GM12878 (cell line): ENCODE measurements at regions not wholly inside any gene's neighbourhood (a gene's known extent, or its start where the extent isn't known, plus 50 kb on each side); places are given as distances from the start of the nearest gene placed in this dataset.
A peak's percentile ranks its signal among the peaks of the same experiment; 100 is the strongest.

Source experiments
- BACH1 ChIP-seq: fragments of 450-650 bp; IDR thresholded peaks from 2 replicates; pipeline ENCODE4 v1.6.1; 2017; ENCODE audit warnings: mild to moderate bottlenecking, borderline replicate concordance
- CBX3 ChIP-seq: fragments of 200-600 bp; sonication (generic); IDR thresholded peaks from 2 replicates; pipeline ENCODE4 v1.6.1; 2016; ENCODE audit warnings: low read depth, borderline replicate concordance
- CREB1 ChIP-seq: IDR thresholded peaks from 2 replicates; pipeline ENCODE4 v1.6.1; 2012; ENCODE audit warnings: low read depth, mild to moderate bottlenecking, inconsistent platforms
- DPF2 ChIP-seq: fragments of 450-650 bp; IDR thresholded peaks from 2 replicates; pipeline ENCODE4 v1.6.1; 2017; ENCODE audit warnings: mild to moderate bottlenecking
- EZH2 ChIP-seq: IDR thresholded peaks from 2 replicates; pipeline ENCODE4 v1.6.1; 2012; ENCODE audit warnings: low read depth, mild to moderate bottlenecking, control low read depth, inconsistent platforms, low read length, borderline replicate concordance; ENCODE audit not compliant: control insufficient read depth
- GATAD2B ChIP-seq: fragments of 450-650 bp; conservative IDR thresholded peaks from 2 replicates; pipeline ENCODE4 v1.6.1; 2017; ENCODE audit warnings: low read depth, mild to moderate bottlenecking, moderate library complexity
- JUND ChIP-seq: IDR thresholded peaks from 2 replicates; pipeline ENCODE4 v1.6.1; 2012; ENCODE audit warnings: low read depth, mild to moderate bottlenecking, low read length, improper control_type of control experiment, moderate library complexity
- MYB ChIP-seq: fragments of 150-350 bp; IDR thresholded peaks from 2 replicates; pipeline ENCODE4 v1.6.1; 2014; ENCODE audit warnings: mild to moderate bottlenecking, low read depth, low read length, borderline replicate concordance
- MYC ChIP-seq: IDR thresholded peaks from 2 replicates; pipeline ENCODE4 v1.6.1; 2011; ENCODE audit warnings: mild to moderate bottlenecking, low read length, moderate library complexity, inconsistent platforms; ENCODE audit not compliant: insufficient read depth, insufficient replicate concordance, insufficient read length, severe bottlenecking
- NFXL1 ChIP-seq: fragments of 450-650 bp; IDR thresholded peaks from 2 replicates; pipeline ENCODE4 v1.6.1; 2017; ENCODE audit warnings: antibody characterized with exemption, mild to moderate bottlenecking, borderline replicate concordance
- NFYB ChIP-seq: IDR thresholded peaks from 2 replicates; pipeline ENCODE4 v1.6.1; 2011; ENCODE audit warnings: low read depth, mild to moderate bottlenecking, low read length, improper control_type of control experiment, moderate library complexity; ENCODE audit not compliant: insufficient read depth
- NR2C1 ChIP-seq: fragments of 450-650 bp; IDR thresholded peaks from 2 replicates; pipeline ENCODE4 v1.6.1; 2017; ENCODE audit warnings: antibody characterized with exemption, mild to moderate bottlenecking, moderate library complexity
- RUNX3 ChIP-seq: IDR thresholded peaks from 2 replicates; pipeline ENCODE4 v1.6.1; 2012; ENCODE audit warnings: low read length, inconsistent platforms
- SRF ChIP-seq, 2 experiments: IDR thresholded peaks; 2 replicates each; pipeline ENCODE4 v1.6.1; 2011; ENCODE audit warnings: low read depth in 2 of 2, low read length in 2 of 2, mild to moderate bottlenecking in 1 of 2, moderate library complexity in 1 of 2
- TAF1 ChIP-seq: IDR thresholded peaks from 2 replicates; pipeline ENCODE4 v1.6.1; 2011; ENCODE audit warnings: mild to moderate bottlenecking, low read depth, low read length, borderline replicate concordance
- TCF12 ChIP-seq: IDR thresholded peaks from 2 replicates; pipeline ENCODE4 v1.6.1; 2011; ENCODE audit warnings: low read depth, mild to moderate bottlenecking, low read length
- ZNF217 ChIP-seq: fragments of 450-650 bp; IDR thresholded peaks from 2 replicates; pipeline ENCODE4 v1.6.1; 2017; ENCODE audit warnings: antibody characterized with exemption, mild to moderate bottlenecking
- TF ChIP-seq, protein P1 (sequence below): IDR thresholded peaks from 2 replicates; pipeline ENCODE4 v1.6.1; 2012; ENCODE audit warnings: low read length, inconsistent platforms
- TF ChIP-seq, protein P2 (sequence below): fragments of 450-650 bp; IDR thresholded peaks from 2 replicates; pipeline ENCODE4 v1.6.1; 2014; ENCODE audit warnings: mild to moderate bottlenecking
- TF ChIP-seq, protein P3 (sequence below): IDR thresholded peaks from 2 replicates; pipeline ENCODE4 v1.6.1; 2011; ENCODE audit warnings: low read depth, mild to moderate bottlenecking, low read length, moderate library complexity, borderline replicate concordance; ENCODE audit errors: extremely low read depth
- TF ChIP-seq, protein P4 (sequence below): IDR thresholded peaks from 2 replicates; pipeline ENCODE4 v1.6.1; 2012; ENCODE audit warnings: low read depth, low read length, improper control_type of control experiment
- TF ChIP-seq, protein P5 (sequence below): IDR thresholded peaks from 2 replicates; pipeline ENCODE4 v1.6.1; 2011; ENCODE audit warnings: mild to moderate bottlenecking, low read depth, low read length, moderate library complexity; ENCODE audit not compliant: insufficient replicate concordance
- TF ChIP-seq, protein P6 (sequence below): fragments of 450-650 bp; formaldehyde crosslinking; IDR thresholded peaks from 2 replicates; pipeline ENCODE4 v1.4.0; 2020; ENCODE audit warnings: mild to moderate bottlenecking, moderate library complexity

DNA sequence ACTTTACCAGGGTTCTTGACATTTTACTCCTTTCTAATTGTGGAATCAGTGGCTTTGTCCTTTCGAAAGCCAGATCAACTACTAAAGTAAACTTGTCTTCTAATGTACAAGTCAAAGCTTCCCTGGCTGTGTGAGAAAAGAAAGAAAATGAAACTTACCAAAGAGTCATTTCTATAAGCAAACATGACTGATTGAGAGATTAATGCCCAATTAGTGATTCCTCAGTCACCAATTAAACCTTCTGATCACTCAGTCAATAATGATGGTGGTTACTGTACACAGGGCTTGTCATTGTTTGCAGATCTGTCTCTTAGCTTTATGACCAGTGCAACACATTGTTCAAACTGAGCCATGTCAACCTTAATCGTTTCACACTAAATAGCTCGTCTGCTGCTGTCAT lies 1168.4 kb upstream of the CITED2 start (continued):
- TF ChIP-seq, protein P1, sequence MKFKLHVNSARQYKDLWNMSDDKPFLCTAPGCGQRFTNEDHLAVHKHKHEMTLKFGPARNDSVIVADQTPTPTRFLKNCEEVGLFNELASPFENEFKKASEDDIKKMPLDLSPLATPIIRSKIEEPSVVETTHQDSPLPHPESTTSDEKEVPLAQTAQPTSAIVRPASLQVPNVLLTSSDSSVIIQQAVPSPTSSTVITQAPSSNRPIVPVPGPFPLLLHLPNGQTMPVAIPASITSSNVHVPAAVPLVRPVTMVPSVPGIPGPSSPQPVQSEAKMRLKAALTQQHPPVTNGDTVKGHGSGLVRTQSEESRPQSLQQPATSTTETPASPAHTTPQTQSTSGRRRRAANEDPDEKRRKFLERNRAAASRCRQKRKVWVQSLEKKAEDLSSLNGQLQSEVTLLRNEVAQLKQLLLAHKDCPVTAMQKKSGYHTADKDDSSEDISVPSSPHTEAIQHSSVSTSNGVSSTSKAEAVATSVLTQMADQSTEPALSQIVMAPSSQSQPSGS, result no peak
- TF ChIP-seq MYB, result no peak
- TF ChIP-seq CREB1, result no peak
- TF ChIP-seq NR2C1, result no peak
- no peak for TF ChIP-seq TAF1
- 0 out of 2 replicates have a peak, but pooled peaks have one; percentile 35 for TF ChIP-seq GATAD2B
- no peak for TF ChIP-seq NFYB
- TF ChIP-seq, protein P2, sequence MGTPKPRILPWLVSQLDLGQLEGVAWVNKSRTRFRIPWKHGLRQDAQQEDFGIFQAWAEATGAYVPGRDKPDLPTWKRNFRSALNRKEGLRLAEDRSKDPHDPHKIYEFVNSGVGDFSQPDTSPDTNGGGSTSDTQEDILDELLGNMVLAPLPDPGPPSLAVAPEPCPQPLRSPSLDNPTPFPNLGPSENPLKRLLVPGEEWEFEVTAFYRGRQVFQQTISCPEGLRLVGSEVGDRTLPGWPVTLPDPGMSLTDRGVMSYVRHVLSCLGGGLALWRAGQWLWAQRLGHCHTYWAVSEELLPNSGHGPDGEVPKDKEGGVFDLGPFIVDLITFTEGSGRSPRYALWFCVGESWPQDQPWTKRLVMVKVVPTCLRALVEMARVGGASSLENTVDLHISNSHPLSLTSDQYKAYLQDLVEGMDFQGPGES, result no peak
- peak; percentile 62; the same call in 1 of the 2 replicates for TF ChIP-seq ZNF217
- TF ChIP-seq, protein P3, sequence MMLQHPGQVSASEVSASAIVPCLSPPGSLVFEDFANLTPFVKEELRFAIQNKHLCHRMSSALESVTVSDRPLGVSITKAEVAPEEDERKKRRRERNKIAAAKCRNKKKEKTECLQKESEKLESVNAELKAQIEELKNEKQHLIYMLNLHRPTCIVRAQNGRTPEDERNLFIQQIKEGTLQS, result no peak
- TF ChIP-seq NFXL1, result no peak
- TF ChIP-seq DPF2, result peak; percentile 98
- peak; percentile 31; the same call in 1 of the 2 replicates for TF ChIP-seq JUND
- TF ChIP-seq, protein P4, sequence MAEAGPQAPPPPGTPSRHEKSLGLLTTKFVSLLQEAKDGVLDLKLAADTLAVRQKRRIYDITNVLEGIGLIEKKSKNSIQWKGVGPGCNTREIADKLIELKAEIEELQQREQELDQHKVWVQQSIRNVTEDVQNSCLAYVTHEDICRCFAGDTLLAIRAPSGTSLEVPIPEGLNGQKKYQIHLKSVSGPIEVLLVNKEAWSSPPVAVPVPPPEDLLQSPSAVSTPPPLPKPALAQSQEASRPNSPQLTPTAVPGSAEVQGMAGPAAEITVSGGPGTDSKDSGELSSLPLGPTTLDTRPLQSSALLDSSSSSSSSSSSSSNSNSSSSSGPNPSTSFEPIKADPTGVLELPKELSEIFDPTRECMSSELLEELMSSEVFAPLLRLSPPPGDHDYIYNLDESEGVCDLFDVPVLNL, result no peak
- TF ChIP-seq EZH2, result no peak
- no peak for TF ChIP-seq TCF12
- no peak for TF ChIP-seq CBX3
- TF ChIP-seq, protein P5, sequence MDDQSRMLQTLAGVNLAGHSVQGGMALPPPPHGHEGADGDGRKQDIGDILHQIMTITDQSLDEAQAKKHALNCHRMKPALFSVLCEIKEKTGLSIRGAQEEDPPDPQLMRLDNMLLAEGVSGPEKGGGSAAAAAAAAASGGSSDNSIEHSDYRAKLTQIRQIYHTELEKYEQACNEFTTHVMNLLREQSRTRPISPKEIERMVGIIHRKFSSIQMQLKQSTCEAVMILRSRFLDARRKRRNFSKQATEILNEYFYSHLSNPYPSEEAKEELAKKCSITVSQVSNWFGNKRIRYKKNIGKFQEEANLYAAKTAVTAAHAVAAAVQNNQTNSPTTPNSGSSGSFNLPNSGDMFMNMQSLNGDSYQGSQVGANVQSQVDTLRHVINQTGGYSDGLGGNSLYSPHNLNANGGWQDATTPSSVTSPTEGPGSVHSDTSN, result peak; percentile 80
- no peak for TF ChIP-seq MYC
- TF ChIP-seq SRF (IDR thresholded peaks at IDR 0.05; ENCODE audit: low read depth in 2 of 2, low read length in 2 of 2), result no peak
- TF ChIP-seq BACH1, result peak; percentile 98
- TF ChIP-seq RUNX3, result peak; percentile 58; the same call in 1 of the 2 replicates
- TF ChIP-seq, protein P6, sequence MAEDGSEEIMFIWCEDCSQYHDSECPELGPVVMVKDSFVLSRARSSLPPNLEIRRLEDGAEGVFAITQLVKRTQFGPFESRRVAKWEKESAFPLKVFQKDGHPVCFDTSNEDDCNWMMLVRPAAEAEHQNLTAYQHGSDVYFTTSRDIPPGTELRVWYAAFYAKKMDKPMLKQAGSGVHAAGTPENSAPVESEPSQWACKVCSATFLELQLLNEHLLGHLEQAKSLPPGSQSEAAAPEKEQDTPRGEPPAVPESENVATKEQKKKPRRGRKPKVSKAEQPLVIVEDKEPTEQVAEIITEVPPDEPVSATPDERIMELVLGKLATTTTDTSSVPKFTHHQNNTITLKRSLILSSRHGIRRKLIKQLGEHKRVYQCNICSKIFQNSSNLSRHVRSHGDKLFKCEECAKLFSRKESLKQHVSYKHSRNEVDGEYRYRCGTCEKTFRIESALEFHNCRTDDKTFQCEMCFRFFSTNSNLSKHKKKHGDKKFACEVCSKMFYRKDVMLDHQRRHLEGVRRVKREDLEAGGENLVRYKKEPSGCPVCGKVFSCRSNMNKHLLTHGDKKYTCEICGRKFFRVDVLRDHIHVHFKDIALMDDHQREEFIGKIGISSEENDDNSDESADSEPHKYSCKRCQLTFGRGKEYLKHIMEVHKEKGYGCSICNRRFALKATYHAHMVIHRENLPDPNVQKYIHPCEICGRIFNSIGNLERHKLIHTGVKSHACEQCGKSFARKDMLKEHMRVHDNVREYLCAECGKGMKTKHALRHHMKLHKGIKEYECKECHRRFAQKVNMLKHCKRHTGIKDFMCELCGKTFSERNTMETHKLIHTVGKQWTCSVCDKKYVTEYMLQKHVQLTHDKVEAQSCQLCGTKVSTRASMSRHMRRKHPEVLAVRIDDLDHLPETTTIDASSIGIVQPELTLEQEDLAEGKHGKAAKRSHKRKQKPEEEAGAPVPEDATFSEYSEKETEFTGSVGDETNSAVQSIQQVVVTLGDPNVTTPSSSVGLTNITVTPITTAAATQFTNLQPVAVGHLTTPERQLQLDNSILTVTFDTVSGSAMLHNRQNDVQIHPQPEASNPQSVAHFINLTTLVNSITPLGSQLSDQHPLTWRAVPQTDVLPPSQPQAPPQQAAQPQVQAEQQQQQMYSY (CRISPR knock-in tag), result no peak
